ENCODE measurements at regions not wholly inside any gene's neighbourhood (a gene's known extent, or its start where the extent isn't known, plus 50 kb on each side); places are given as distances from the start of the nearest gene placed in this dataset.

GRCh38 chr11:38791346-38791961 is 2193.4 kb upstream of the RAG2 start:
- Histone ChIP-seq H3K4me3 (replicated peaks in 1 of 3; ENCODE audit: insufficient read depth in 1 of 3, low read depth in 2 of 3, low read length in 3 of 3) (no peak overlapping the region), H3K27ac (ENCODE audit: extremely low read length, insufficient read depth, low read length) (no peak overlapping the region), H3K9ac (ENCODE audit: insufficient read depth, low read depth, low read length) (no peak overlapping the region), H2AFZ (ENCODE audit: low read length) (no peak overlapping the region), H3K4me2 (ENCODE audit: low read depth, low read length) (no peak overlapping the region), H3K27me3 (ENCODE audit: control insufficient read depth in 1 of 2, insufficient read depth in 2 of 2, low read length in 2 of 2) (no peaks in the 10 kb centered on the region), H3K36me3 (replicated peaks in 1 of 2; ENCODE audit: control insufficient read depth in 1 of 2, insufficient read depth in 2 of 2, low read length in 2 of 2) (no peaks in the 10 kb centered on the region), H3K9me3 (ENCODE audit: low read length) (no peaks in the 10 kb centered on the region), H3K4me1 (ENCODE audit: insufficient read depth, low read length) (no peaks in the 10 kb centered on the region), H3K79me2 (ENCODE audit: insufficient read depth, low read length) (no peaks in the 10 kb centered on the region), H4K20me1 (ENCODE audit: insufficient read depth, low read length) (no peaks in the 10 kb centered on the region)
- TF ChIP-seq STAG1 (CRISPR knock-in tag; IDR thresholded peaks at IDR 0.05), result peak; percentile 81
- no peak for TF ChIP-seq RFXANK (CRISPR knock-in tag; IDR thresholded peaks at IDR 0.05)
- peak; percentile 43; the same call in 1 of the 2 replicates for TF ChIP-seq SMC3 (IDR thresholded peaks at IDR 0.05; ENCODE audit: low read length)
- no peak for TF ChIP-seq LRRFIP1 (CRISPR knock-in tag; conservative IDR thresholded peaks at IDR 0.05)
- TF ChIP-seq, protein P1, sequence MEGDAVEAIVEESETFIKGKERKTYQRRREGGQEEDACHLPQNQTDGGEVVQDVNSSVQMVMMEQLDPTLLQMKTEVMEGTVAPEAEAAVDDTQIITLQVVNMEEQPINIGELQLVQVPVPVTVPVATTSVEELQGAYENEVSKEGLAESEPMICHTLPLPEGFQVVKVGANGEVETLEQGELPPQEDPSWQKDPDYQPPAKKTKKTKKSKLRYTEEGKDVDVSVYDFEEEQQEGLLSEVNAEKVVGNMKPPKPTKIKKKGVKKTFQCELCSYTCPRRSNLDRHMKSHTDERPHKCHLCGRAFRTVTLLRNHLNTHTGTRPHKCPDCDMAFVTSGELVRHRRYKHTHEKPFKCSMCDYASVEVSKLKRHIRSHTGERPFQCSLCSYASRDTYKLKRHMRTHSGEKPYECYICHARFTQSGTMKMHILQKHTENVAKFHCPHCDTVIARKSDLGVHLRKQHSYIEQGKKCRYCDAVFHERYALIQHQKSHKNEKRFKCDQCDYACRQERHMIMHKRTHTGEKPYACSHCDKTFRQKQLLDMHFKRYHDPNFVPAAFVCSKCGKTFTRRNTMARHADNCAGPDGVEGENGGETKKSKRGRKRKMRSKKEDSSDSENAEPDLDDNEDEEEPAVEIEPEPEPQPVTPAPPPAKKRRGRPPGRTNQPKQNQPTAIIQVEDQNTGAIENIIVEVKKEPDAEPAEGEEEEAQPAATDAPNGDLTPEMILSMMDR (CRISPR knock-in tag; IDR thresholded peaks at IDR 0.05), result peak; percentile 68
- ChIA-PET POLR2A (no interaction called here), CTCF (ENCODE audit: low intra/inter-chr PET ratio, low total read pairs) (interaction anchor here (1.4 kb wide), 1 partner anchor 846 kb away, joined by 7 read pairs; no protein-coding TSS in a partner anchor)
- intact Hi-C loops (cut with micrococcal nuclease; ENCODE audit: unreplicated experiment) (loop anchor here (1.0 kb wide), 1 partner anchor 1342 kb away; no protein-coding TSS in a partner anchor), in situ Hi-C loops (cut with HindIII; ENCODE audit: extremely low pct_ligation_motif_present, low pct_unique_long_range_greater_than_20kb) (no loop called here)
- ATAC-seq (peak; percentile 79), DNase-seq (ENCODE audit: low spot score) (peak; percentile 54), FAIRE-seq (no peak)
- no TSS peak for BruUV-seq (replicated peaks)
- 22% methylated on average over 4 of the region's 4 CpGs for WGBS (ENCODE audit: low lambda C conversion rate)

Data from HepG2 (cell line).